ENCODE measurements at regions not wholly inside any gene's neighbourhood (a gene's known extent, or its start where the extent isn't known, plus 50 kb on each side); places are given as distances from the start of the nearest gene placed in this dataset.

DNA sequence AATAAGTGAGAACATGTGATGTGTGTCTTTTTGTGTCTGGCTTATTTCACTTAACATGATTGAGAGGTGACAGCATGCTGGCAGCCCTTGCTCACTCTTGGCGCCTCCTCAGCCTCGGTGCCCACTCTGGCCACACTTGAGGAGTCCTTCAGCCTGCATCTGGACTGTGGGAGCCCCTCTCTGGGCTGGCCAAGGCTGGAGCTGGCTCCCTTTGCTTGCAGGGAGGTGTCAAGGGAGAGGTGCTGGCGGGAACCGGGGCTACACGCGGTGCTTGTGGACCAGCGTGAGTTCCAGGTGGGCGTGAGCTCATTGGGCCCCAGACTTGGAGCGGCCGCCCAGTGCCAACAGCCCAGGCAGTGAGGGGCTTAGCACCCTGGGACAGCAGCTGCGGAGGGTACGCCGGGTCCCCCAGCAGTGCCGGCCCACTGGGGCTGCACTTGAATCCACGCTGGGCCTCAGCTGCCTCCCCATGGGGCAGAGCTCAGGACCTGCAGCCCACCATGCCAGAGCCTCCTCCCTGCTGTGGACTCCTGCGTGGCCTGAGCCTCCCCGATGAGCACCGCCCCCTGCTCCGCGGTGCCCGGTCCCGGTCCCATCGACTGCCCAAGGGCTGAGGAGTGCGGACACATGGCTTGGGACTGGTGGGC is 658.6 kb downstream of the GRXCR1 start (continued):
- TF ChIP-seq, protein P1, sequence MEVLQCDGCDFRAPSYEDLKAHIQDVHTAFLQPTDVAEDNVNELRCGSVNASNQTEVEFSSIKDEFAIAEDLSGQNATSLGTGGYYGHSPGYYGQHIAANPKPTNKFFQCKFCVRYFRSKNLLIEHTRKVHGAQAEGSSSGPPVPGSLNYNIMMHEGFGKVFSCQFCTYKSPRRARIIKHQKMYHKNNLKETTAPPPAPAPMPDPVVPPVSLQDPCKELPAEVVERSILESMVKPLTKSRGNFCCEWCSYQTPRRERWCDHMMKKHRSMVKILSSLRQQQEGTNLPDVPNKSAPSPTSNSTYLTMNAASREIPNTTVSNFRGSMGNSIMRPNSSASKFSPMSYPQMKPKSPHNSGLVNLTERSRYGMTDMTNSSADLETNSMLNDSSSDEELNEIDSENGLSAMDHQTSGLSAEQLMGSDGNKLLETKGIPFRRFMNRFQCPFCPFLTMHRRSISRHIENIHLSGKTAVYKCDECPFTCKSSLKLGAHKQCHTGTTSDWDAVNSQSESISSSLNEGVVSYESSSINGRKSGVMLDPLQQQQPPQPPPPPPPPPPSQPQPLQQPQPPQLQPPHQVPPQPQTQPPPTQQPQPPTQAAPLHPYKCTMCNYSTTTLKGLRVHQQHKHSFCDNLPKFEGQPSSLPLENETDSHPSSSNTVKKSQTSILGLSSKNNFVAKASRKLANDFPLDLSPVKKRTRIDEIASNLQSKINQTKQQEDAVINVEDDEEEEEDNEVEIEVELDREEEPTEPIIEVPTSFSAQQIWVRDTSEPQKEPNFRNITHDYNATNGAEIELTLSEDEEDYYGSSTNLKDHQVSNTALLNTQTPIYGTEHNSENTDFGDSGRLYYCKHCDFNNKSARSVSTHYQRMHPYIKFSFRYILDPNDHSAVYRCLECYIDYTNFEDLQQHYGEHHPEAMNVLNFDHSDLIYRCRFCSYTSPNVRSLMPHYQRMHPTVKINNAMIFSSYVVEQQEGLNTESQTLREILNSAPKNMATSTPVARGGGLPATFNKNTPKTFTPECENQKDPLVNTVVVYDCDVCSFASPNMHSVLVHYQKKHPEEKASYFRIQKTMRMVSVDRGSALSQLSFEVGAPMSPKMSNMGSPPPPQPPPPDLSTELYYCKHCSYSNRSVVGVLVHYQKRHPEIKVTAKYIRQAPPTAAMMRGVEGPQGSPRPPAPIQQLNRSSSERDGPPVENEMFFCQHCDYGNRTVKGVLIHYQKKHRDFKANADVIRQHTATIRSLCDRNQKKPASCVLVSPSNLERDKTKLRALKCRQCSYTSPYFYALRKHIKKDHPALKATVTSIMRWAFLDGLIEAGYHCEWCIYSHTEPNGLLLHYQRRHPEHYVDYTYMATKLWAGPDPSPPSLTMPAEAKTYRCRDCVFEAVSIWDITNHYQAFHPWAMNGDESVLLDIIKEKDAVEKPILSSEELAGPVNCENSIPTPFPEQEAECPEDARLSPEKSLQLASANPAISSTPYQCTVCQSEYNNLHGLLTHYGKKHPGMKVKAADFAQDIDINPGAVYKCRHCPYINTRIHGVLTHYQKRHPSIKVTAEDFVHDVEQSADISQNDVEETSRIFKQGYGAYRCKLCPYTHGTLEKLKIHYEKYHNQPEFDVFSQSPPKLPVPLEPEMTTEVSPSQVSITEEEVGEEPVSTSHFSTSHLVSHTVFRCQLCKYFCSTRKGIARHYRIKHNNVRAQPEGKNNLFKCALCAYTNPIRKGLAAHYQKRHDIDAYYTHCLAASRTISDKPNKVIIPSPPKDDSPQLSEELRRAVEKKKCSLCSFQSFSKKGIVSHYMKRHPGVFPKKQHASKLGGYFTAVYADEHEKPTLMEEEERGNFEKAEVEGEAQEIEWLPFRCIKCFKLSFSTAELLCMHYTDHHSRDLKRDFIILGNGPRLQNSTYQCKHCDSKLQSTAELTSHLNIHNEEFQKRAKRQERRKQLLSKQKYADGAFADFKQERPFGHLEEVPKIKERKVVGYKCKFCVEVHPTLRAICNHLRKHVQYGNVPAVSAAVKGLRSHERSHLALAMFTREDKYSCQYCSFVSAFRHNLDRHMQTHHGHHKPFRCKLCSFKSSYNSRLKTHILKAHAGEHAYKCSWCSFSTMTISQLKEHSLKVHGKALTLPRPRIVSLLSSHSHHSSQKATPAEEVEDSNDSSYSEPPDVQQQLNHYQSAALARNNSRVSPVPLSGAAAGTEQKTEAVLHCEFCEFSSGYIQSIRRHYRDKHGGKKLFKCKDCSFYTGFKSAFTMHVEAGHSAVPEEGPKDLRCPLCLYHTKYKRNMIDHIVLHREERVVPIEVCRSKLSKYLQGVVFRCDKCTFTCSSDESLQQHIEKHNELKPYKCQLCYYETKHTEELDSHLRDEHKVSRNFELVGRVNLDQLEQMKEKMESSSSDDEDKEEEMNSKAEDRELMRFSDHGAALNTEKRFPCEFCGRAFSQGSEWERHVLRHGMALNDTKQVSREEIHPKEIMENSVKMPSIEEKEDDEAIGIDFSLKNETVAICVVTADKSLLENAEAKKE (CRISPR knock-in tag; IDR thresholded peaks at IDR 0.05): no peak
- TF ChIP-seq POLR2AphosphoS5 (IDR thresholded peaks at IDR 0.05; ENCODE audit: low read depth) (no peak), ZNF114 (CRISPR knock-in tag; IDR thresholded peaks at IDR 0.05) (no peak), EZH2phosphoT487 (IDR thresholded peaks at IDR 0.05; ENCODE audit: unreplicated experiment) (no peak)
- TF ChIP-seq, protein P2, sequence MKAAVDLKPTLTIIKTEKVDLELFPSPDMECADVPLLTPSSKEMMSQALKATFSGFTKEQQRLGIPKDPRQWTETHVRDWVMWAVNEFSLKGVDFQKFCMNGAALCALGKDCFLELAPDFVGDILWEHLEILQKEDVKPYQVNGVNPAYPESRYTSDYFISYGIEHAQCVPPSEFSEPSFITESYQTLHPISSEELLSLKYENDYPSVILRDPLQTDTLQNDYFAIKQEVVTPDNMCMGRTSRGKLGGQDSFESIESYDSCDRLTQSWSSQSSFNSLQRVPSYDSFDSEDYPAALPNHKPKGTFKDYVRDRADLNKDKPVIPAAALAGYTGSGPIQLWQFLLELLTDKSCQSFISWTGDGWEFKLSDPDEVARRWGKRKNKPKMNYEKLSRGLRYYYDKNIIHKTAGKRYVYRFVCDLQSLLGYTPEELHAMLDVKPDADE (IDR thresholded peaks at IDR 0.05): no peak

DNA sequence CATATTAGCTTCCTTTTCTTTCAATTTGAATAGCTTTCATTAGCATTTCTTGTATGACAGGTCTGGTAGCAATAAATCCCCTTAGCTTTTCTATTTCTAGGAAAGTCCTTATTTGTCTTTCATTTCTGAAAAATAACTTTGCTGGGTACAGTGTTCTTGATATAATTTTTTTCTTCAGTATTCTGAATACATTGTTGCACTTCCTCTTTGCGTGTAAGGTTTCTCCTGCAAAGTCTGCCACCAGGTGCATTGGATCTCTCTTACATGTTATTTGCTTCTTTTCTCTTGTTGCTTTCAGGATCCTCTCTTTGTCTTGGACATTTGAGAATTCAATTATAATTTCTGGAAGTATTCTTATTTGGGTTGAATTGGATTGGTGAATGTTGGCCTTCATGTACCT is 663.7 kb downstream of the GRXCR1 start:
- no peaks in the 10 kb centered on the region; the same call in 2 of the 3 replicates for H3K4me1 Mint-ChIP-seq
- Histone ChIP-seq H3K4me2 (no peak overlapping the region), H4K20me1 (replicated peaks; ENCODE audit: insufficient read depth) (no peaks in the 10 kb centered on the region), H3K27ac (ENCODE audit: low read depth) (no peak overlapping the region), H3K4me3 (no peak overlapping the region), H3K36me3 (ENCODE audit: insufficient read depth) (no peaks in the 10 kb centered on the region), H3F3A (replicated peaks; ENCODE audit: low read depth) (no peaks in the 10 kb centered on the region), H2AFZ (no peak overlapping the region), H3K4me1 (ENCODE audit: insufficient read depth) (no peaks in the 10 kb centered on the region), H3K27me3 (ENCODE audit: insufficient read depth) (no peaks in the 10 kb centered on the region), H3K9me2 (ENCODE audit: insufficient read depth) (no peaks in the 10 kb centered on the region), H3K79me2 (replicated peaks; ENCODE audit: insufficient read depth) (no peaks in the 10 kb centered on the region)
- H3K9me3 Mint-ChIP-seq: peaks cover 52% of the 10 kb centered on the region
- peaks cover 43% of the 10 kb centered on the region for H3K36me3 Mint-ChIP-seq (ENCODE audit: low read depth)
- H3K27ac Mint-ChIP-seq: no peak overlapping the region
- no peak overlapping the region for H3K4me3 Mint-ChIP-seq
- DNase-seq (ENCODE audit: low spot score): no peak
- peaks cover 3% of the 10 kb centered on the region for H3K27me3 Mint-ChIP-seq (ENCODE audit: insufficient read depth, low read depth, poor library complexity)
- no peak for ATAC-seq
- no peak for TF ChIP-seq EZH2phosphoT487 (IDR thresholded peaks at IDR 0.05; ENCODE audit: unreplicated experiment)
- no peak for TF ChIP-seq CREB1 (CRISPR knock-in tag; IDR thresholded peaks at IDR 0.05; ENCODE audit: low read depth)
- TF ChIP-seq, protein P2 (IDR thresholded peaks at IDR 0.05): no peak
- no peak for TF ChIP-seq POLR2AphosphoS5 (IDR thresholded peaks at IDR 0.05; ENCODE audit: low read depth)
- TF ChIP-seq ZNF114 (CRISPR knock-in tag; IDR thresholded peaks at IDR 0.05): no peak
- no peak for TF ChIP-seq EZH2 (IDR thresholded peaks at IDR 0.05; ENCODE audit: low read depth, unreplicated experiment)

All from GM23338 (cell line).